ENCODE measurements at regions not wholly inside any gene's neighbourhood (a gene's known extent, or its start where the extent isn't known, plus 50 kb on each side); places are given as distances from the start of the nearest gene placed in this dataset.

DNA sequence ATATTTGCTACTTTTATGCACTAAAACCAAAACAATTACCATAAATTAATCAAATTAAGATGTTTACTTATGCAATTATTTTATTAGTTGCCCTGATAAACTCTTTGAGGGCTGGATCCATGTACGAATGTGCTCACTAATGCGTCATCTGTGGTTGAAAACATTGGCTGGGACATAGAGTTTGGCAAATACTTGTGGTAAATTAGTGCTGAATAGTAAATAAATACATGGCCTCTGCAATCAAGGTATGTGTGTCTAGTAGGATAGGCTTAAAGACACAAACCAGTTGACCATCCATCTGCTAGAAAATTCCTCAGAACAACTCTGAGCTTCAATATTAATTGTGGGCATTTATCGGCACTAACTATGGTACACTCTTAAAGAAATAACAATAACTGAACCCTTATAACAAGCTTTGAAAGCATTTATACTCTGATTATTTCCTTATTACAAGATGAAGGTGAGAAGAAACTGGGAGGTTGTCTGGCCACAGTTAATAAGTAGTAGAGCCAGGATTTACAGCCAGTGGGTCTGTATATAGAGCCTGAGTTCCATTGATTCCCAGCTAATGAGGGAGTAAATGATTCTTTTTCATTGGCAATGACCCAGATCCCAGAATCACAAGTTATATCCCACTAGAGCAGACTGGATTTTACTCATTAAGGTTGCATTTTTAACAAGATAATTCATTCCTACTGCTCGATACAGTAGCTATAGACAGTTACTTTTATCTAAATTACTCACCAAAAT lies 169.5 kb upstream of the CNTN6 start:
- TF ChIP-seq, protein P1, sequence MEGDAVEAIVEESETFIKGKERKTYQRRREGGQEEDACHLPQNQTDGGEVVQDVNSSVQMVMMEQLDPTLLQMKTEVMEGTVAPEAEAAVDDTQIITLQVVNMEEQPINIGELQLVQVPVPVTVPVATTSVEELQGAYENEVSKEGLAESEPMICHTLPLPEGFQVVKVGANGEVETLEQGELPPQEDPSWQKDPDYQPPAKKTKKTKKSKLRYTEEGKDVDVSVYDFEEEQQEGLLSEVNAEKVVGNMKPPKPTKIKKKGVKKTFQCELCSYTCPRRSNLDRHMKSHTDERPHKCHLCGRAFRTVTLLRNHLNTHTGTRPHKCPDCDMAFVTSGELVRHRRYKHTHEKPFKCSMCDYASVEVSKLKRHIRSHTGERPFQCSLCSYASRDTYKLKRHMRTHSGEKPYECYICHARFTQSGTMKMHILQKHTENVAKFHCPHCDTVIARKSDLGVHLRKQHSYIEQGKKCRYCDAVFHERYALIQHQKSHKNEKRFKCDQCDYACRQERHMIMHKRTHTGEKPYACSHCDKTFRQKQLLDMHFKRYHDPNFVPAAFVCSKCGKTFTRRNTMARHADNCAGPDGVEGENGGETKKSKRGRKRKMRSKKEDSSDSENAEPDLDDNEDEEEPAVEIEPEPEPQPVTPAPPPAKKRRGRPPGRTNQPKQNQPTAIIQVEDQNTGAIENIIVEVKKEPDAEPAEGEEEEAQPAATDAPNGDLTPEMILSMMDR (IDR thresholded peaks at IDR 0.05), result no peak
- no peak for TF ChIP-seq POLR2AphosphoS5 (IDR thresholded peaks at IDR 0.05; ENCODE audit: low read depth, low read length)
- TF ChIP-seq, protein P2, sequence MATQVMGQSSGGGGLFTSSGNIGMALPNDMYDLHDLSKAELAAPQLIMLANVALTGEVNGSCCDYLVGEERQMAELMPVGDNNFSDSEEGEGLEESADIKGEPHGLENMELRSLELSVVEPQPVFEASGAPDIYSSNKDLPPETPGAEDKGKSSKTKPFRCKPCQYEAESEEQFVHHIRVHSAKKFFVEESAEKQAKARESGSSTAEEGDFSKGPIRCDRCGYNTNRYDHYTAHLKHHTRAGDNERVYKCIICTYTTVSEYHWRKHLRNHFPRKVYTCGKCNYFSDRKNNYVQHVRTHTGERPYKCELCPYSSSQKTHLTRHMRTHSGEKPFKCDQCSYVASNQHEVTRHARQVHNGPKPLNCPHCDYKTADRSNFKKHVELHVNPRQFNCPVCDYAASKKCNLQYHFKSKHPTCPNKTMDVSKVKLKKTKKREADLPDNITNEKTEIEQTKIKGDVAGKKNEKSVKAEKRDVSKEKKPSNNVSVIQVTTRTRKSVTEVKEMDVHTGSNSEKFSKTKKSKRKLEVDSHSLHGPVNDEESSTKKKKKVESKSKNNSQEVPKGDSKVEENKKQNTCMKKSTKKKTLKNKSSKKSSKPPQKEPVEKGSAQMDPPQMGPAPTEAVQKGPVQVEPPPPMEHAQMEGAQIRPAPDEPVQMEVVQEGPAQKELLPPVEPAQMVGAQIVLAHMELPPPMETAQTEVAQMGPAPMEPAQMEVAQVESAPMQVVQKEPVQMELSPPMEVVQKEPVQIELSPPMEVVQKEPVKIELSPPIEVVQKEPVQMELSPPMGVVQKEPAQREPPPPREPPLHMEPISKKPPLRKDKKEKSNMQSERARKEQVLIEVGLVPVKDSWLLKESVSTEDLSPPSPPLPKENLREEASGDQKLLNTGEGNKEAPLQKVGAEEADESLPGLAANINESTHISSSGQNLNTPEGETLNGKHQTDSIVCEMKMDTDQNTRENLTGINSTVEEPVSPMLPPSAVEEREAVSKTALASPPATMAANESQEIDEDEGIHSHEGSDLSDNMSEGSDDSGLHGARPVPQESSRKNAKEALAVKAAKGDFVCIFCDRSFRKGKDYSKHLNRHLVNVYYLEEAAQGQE (IDR thresholded peaks at IDR 0.05; ENCODE audit: insufficient read depth in 1 of 2, low read depth in 2 of 2, low read length in 1 of 2), result no peak
- TF ChIP-seq SIN3A (IDR thresholded peaks at IDR 0.05; ENCODE audit: borderline replicate concordance, insufficient read depth, low read depth, low read length), result no peak
